ENCODE measurements at regions not wholly inside any gene's neighbourhood (a gene's known extent, or its start where the extent isn't known, plus 50 kb on each side); places are given as distances from the start of the nearest gene placed in this dataset.

- H3K9ac ChIP-seq = no peak overlapping the region
- no peak overlapping the region for H3K27ac ChIP-seq
- H2AFZ ChIP-seq = no peak overlapping the region
- H3K4me1 ChIP-seq = no peaks in the 10 kb centered on the region
- no peaks in the 10 kb centered on the region for H3K27me3 ChIP-seq (ENCODE audit: control insufficient read depth, insufficient read depth, low read length)
- no peak overlapping the region for H3K4me3 ChIP-seq (ENCODE audit: low read depth, low read length)
- H3K9me3 ChIP-seq (ENCODE audit: control insufficient read depth, low read length) = no peaks in the 10 kb centered on the region
- no peaks in the 10 kb centered on the region for H3K79me2 ChIP-seq
- peak; percentile 35 for TF ChIP-seq CTCF (IDR thresholded peaks at IDR 0.05)
- H3K4me2 ChIP-seq (ENCODE audit: low read length) = no peak overlapping the region
- H3K36me3 ChIP-seq (ENCODE audit: control insufficient read depth, insufficient read depth, low read length) = no peaks in the 10 kb centered on the region
Measured at GRCh38 chr2:175309799-175310198, 128.3 kb upstream of the ATP5MC3 start.

- H2AFZ ChIP-seq = no peak overlapping the region
- H3K9ac ChIP-seq = no peak overlapping the region
- H3K79me2 ChIP-seq = no peaks in the 10 kb centered on the region
- no peaks in the 10 kb centered on the region for H3K27me3 ChIP-seq (ENCODE audit: control insufficient read depth, insufficient read depth, low read length)
- no peaks in the 10 kb centered on the region for H3K9me3 ChIP-seq (ENCODE audit: control insufficient read depth, low read length)
- H3K36me3 ChIP-seq (ENCODE audit: control insufficient read depth, insufficient read depth, low read length) = no peaks in the 10 kb centered on the region
- H3K27ac ChIP-seq = no peak overlapping the region
- no peak for TF ChIP-seq CTCF (IDR thresholded peaks at IDR 0.05)
- no peaks in the 10 kb centered on the region for H3K4me1 ChIP-seq
- H3K4me3 ChIP-seq (ENCODE audit: low read depth, low read length) = no peak overlapping the region
- no peak overlapping the region for H3K4me2 ChIP-seq (ENCODE audit: low read length)
Measured at GRCh38 chr2:175308005-175308404, 126.5 kb upstream of the ATP5MC3 start.

- Histone ChIP-seq H3K9me3 (ENCODE audit: control insufficient read depth, low read length) (no peaks in the 10 kb centered on the region), H3K27ac (no peak overlapping the region), H3K4me1 (no peaks in the 10 kb centered on the region), H3K9ac (no peak overlapping the region), H3K4me3 (ENCODE audit: low read depth, low read length) (no peak overlapping the region), H3K27me3 (ENCODE audit: control insufficient read depth, insufficient read depth, low read length) (no peaks in the 10 kb centered on the region), H3K79me2 (no peaks in the 10 kb centered on the region), H2AFZ (no peak overlapping the region), H3K36me3 (ENCODE audit: control insufficient read depth, insufficient read depth, low read length) (no peaks in the 10 kb centered on the region), H3K4me2 (ENCODE audit: low read length) (no peak overlapping the region)
- TF ChIP-seq CTCF (IDR thresholded peaks at IDR 0.05) = no peak
Measured at GRCh38 chr2:175304541-175304940, 123.0 kb upstream of the ATP5MC3 start.

- no peaks in the 10 kb centered on the region for H3K4me1 ChIP-seq
- H3K27ac ChIP-seq = no peak overlapping the region
- H3K36me3 ChIP-seq (ENCODE audit: control insufficient read depth, insufficient read depth, low read length) = no peaks in the 10 kb centered on the region
- no peak overlapping the region for H3K4me2 ChIP-seq (ENCODE audit: low read length)
- no peak for TF ChIP-seq CTCF (IDR thresholded peaks at IDR 0.05)
- H3K4me3 ChIP-seq (ENCODE audit: low read depth, low read length) = no peak overlapping the region
- H3K9ac ChIP-seq = no peak overlapping the region
- no peaks in the 10 kb centered on the region for H3K79me2 ChIP-seq
- H3K27me3 ChIP-seq (ENCODE audit: control insufficient read depth, insufficient read depth, low read length) = no peaks in the 10 kb centered on the region
- no peak overlapping the region for H2AFZ ChIP-seq
- H3K9me3 ChIP-seq (ENCODE audit: control insufficient read depth, low read length) = no peaks in the 10 kb centered on the region
Measured at GRCh38 chr2:175293776-175294175, 112.3 kb upstream of the ATP5MC3 start.

- Histone ChIP-seq H3K4me1 (no peaks in the 10 kb centered on the region), H3K4me3 (ENCODE audit: low read depth, low read length) (no peak overlapping the region), H3K9me3 (ENCODE audit: control insufficient read depth, low read length) (no peaks in the 10 kb centered on the region), H3K9ac (no peak overlapping the region), H3K36me3 (ENCODE audit: control insufficient read depth, insufficient read depth, low read length) (no peaks in the 10 kb centered on the region), H3K79me2 (no peaks in the 10 kb centered on the region), H2AFZ (no peak overlapping the region), H3K27me3 (ENCODE audit: control insufficient read depth, insufficient read depth, low read length) (no peaks in the 10 kb centered on the region), H3K27ac (no peak overlapping the region), H3K4me2 (ENCODE audit: low read length) (no peak overlapping the region)
- no peak for TF ChIP-seq CTCF (IDR thresholded peaks at IDR 0.05)
Measured at GRCh38 chr2:175293195-175293594, 111.7 kb upstream of the ATP5MC3 start.

Measured in parathyroid adenoma (tissue), 2 donors.